ENCODE measurements at regions not wholly inside any gene's neighbourhood (a gene's known extent, or its start where the extent isn't known, plus 50 kb on each side); places are given as distances from the start of the nearest gene placed in this dataset.

- no peak overlapping the region for H3K4me3 Mint-ChIP-seq
- peaks cover 6% of the 10 kb centered on the region for H3K9me3 Mint-ChIP-seq
- DNase-seq (ENCODE audit: extremely low spot score, unreplicated experiment) = no peak
- peaks cover 6% of the 10 kb centered on the region for H3K4me1 Mint-ChIP-seq (ENCODE audit: unreplicated experiment)
- no peak overlapping the region for H3K27ac Mint-ChIP-seq
- H3K27me3 Mint-ChIP-seq = no peaks in the 10 kb centered on the region
- no peak for TF ChIP-seq CTCF (conservative IDR thresholded peaks at IDR 0.05)
- no peaks in the 10 kb centered on the region for H3K36me3 Mint-ChIP-seq
Observed at GRCh38 chr2:64319896-64320295, 134.1 kb upstream of the LGALSL start.

- Mint-ChIP-seq H3K27me3 (no peaks in the 10 kb centered on the region), H3K4me1 (ENCODE audit: unreplicated experiment) (peaks cover 9% of the 10 kb centered on the region), H3K27ac (no peak overlapping the region), H3K4me3 (no peak overlapping the region), H3K9me3 (no peaks in the 10 kb centered on the region), H3K36me3 (no peaks in the 10 kb centered on the region)
- DNase-seq (ENCODE audit: extremely low spot score, unreplicated experiment) = no peak
- TF ChIP-seq CTCF (conservative IDR thresholded peaks at IDR 0.05) = no peak
Observed at GRCh38 chr2:64322433-64322832, 131.5 kb upstream of the LGALSL start.

GRCh38 chr2:64323197-64323596 lies 130.8 kb upstream of the LGALSL start:
- peaks cover 15% of the 10 kb centered on the region for H3K4me1 Mint-ChIP-seq (ENCODE audit: unreplicated experiment)
- DNase-seq (ENCODE audit: extremely low spot score, unreplicated experiment) = no peak

GRCh38 chr2:64324746-64325410 lies 129.1 kb upstream of the LGALSL start:
- no peak for TF ChIP-seq CTCF (conservative IDR thresholded peaks at IDR 0.05)

More at GRCh38 chr2:64323197-64323596, 130.8 kb upstream of the LGALSL start:
- TF ChIP-seq CTCF (conservative IDR thresholded peaks at IDR 0.05) = no peak
- no peaks in the 10 kb centered on the region for H3K36me3 Mint-ChIP-seq
- no peaks in the 10 kb centered on the region for H3K27me3 Mint-ChIP-seq
- H3K9me3 Mint-ChIP-seq = no peaks in the 10 kb centered on the region
- H3K27ac Mint-ChIP-seq = no peak overlapping the region
- H3K4me3 Mint-ChIP-seq = peak overlapping the region; percentile 56

GRCh38 chr2:64325477-64325851 lies 128.5 kb upstream of the LGALSL start:
- Mint-ChIP-seq H3K9me3 (no peaks in the 10 kb centered on the region), H3K27ac (no peak overlapping the region), H3K36me3 (no peaks in the 10 kb centered on the region), H3K27me3 (no peaks in the 10 kb centered on the region), H3K4me1 (ENCODE audit: unreplicated experiment) (peaks cover 35% of the 10 kb centered on the region), H3K4me3 (no peak overlapping the region)
- TF ChIP-seq CTCF (conservative IDR thresholded peaks at IDR 0.05) = no peak
- no peak for DNase-seq (ENCODE audit: extremely low spot score, unreplicated experiment)

More at GRCh38 chr2:64324746-64325410, 129.1 kb upstream of the LGALSL start:
- no peaks in the 10 kb centered on the region for H3K27me3 Mint-ChIP-seq
- no peaks in the 10 kb centered on the region for H3K36me3 Mint-ChIP-seq
- H3K4me3 Mint-ChIP-seq = no peak overlapping the region
- peaks cover 29% of the 10 kb centered on the region for H3K4me1 Mint-ChIP-seq (ENCODE audit: unreplicated experiment)
- no peak overlapping the region for H3K27ac Mint-ChIP-seq
- no peaks in the 10 kb centered on the region for H3K9me3 Mint-ChIP-seq
- DNase-seq (ENCODE audit: extremely low spot score, unreplicated experiment) = no peak

All from type B pancreatic cell (in vitro differentiated cells).